Endothelial cell of umbilical vein (primary cell): ENCODE measurements at regions not wholly inside any gene's neighbourhood (a gene's known extent, or its start where the extent isn't known, plus 50 kb on each side); places are given as distances from the start of the nearest gene placed in this dataset.
"Not testable (repeated sequence)": the region's sequence is repeated elsewhere in the genome, so short reads cannot be mapped to it uniquely, and the experiment has no call there.

Source experiments
- CTCF ChIP-seq, 2 donors: IDR thresholded peaks; 1 replicate in 1 of 2; 2 replicates in 1 of 2; pipeline ENCODE4 v1.5.1; 2011; ENCODE audit warnings: low read length in 2 of 2, mild to moderate bottlenecking in 2 of 2, moderate library complexity in 2 of 2, control low read depth in 1 of 2, inconsistent platforms in 1 of 2, low read depth in 1 of 2; ENCODE audit not compliant: insufficient read depth in 1 of 2; ENCODE audit errors: extremely low read depth in 1 of 2
- EZH2 ChIP-seq: IDR thresholded peaks from 2 replicates; pipeline ENCODE4 v1.6.1; 2012; ENCODE audit warnings: borderline replicate concordance, low read depth, mild to moderate bottlenecking, moderate library complexity, low read length, inconsistent platforms; ENCODE audit not compliant: severe bottlenecking
- MAX ChIP-seq: IDR thresholded peaks from 2 replicates; pipeline ENCODE4 v1.6.1; 2011; ENCODE audit not compliant: insufficient read depth, insufficient read length
- MYC ChIP-seq: IDR thresholded peaks from one replicate; pipeline ENCODE4 v1.6.1; 2011; ENCODE audit warnings: mild to moderate bottlenecking, low read depth, low read length
- POLR2A ChIP-seq: IDR thresholded peaks from 2 replicates; pipeline ENCODE4 v1.6.1; 2012; ENCODE audit warnings: low read depth, mild to moderate bottlenecking, control low read depth, low read length

DNA sequence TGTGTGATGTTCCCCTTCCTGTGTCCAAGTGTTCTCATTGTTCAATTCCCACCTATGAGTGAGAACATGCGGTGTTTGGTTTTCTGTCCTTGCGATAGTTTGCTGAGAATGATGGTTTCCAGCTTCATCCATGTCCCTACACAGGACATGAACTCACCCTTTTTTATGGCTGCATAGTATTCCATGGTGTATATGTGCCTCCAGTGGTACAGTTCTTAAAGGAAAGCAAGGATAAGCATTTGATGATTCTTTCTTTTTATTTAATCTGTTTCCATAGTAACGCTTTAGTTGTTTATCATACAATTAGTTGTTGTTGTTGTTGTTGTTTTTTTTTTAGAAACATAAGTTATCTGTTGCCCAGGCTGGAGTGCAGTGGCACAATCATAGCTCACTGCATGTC, 133.1 kb downstream of the TSEN15 start:
- TF ChIP-seq CTCF (IDR thresholded peaks at IDR 0.05; ENCODE audit: extremely low read depth in 1 of 2, insufficient read depth in 1 of 2, low read depth in 1 of 2, low read length in 2 of 2); POLR2A; EZH2; MYC; MAX: not testable (repeated sequence)
